KMS-11 (cell line): ENCODE measurements at regions not wholly inside any gene's neighbourhood (a gene's known extent, or its start where the extent isn't known, plus 50 kb on each side); places are given as distances from the start of the nearest gene placed in this dataset.

Experiments
- H2AFZ ChIP-seq: fragments of 200-600 bp; sonication (generic); 2 replicates; pipeline ENCODE4 v1.6.1; 2016; ENCODE audit warnings: antibody characterized with exemption, mixed run types, low read depth
- H3K27ac ChIP-seq: fragments of 200-600 bp; sonication (generic); 2 replicates; pipeline ENCODE4 v1.6.1; 2016; ENCODE audit warnings: mild to moderate bottlenecking, mixed run types
- H3K27me3 ChIP-seq: fragments of 200-600 bp; sonication (generic); 2 replicates; pipeline ENCODE4 v1.6.1; 2017; ENCODE audit warnings: mild to moderate bottlenecking, low read depth, mixed run types, moderate library complexity; ENCODE audit not compliant: insufficient read depth
- H3K36me3 ChIP-seq: fragments of 200-600 bp; sonication (generic); 2 replicates; pipeline ENCODE4 v1.6.1; 2017; ENCODE audit warnings: mild to moderate bottlenecking, mixed run types; ENCODE audit not compliant: insufficient read depth
- H3K4me1 ChIP-seq: fragments of 200-600 bp; sonication (generic); 2 replicates; pipeline ENCODE4 v1.6.1; 2016; ENCODE audit warnings: mild to moderate bottlenecking, low read depth, mixed run types; ENCODE audit not compliant: poor library complexity, severe bottlenecking
- H3K4me2 ChIP-seq: fragments of 200-600 bp; sonication (generic); 2 replicates; pipeline ENCODE4 v1.7.0; 2016; ENCODE audit warnings: mild to moderate bottlenecking, mixed run types
- H3K4me3 ChIP-seq: fragments of 200-600 bp; sonication (generic); IDR thresholded peaks from 2 replicates; pipeline ENCODE4 v1.6.1; 2017; ENCODE audit warnings: low read depth, low read length, mixed read lengths; ENCODE audit not compliant: insufficient read depth
- H3K79me2 ChIP-seq: fragments of 200-600 bp; sonication (generic); 2 replicates; pipeline ENCODE4 v1.6.1; 2016; ENCODE audit warnings: low read depth, mixed run types; ENCODE audit not compliant: insufficient read depth
- H3K9ac ChIP-seq: fragments of 200-600 bp; sonication (generic); 2 replicates; pipeline ENCODE4 v1.6.1; 2016; ENCODE audit warnings: mild to moderate bottlenecking, mixed run types
- H4K20me1 ChIP-seq: fragments of 200-600 bp; sonication (generic); 2 replicates; pipeline ENCODE4 v1.6.1; 2016; ENCODE audit warnings: mild to moderate bottlenecking, mixed run types; ENCODE audit not compliant: insufficient read depth
- CTCF ChIP-seq: fragments of 200-600 bp; sonication (generic); conservative IDR thresholded peaks from 2 replicates; pipeline ENCODE4 v1.6.1; 2017; ENCODE audit warnings: low read depth, mild to moderate bottlenecking, antibody characterized with exemption, low read length, moderate library complexity, mixed read lengths

GRCh38 chr6:155708100-155708499 lies 252.5 kb upstream of the NOX3 start:
- H3K27ac ChIP-seq, result no peak overlapping the region
- no peak overlapping the region for H3K4me3 ChIP-seq
- no peaks in the 10 kb centered on the region for H3K4me1 ChIP-seq
- H3K79me2 ChIP-seq, result no peaks in the 10 kb centered on the region
- H2AFZ ChIP-seq, result no peak overlapping the region
- no peaks in the 10 kb centered on the region for H3K27me3 ChIP-seq
- no peak overlapping the region for H3K9ac ChIP-seq
- no peaks in the 10 kb centered on the region for H3K36me3 ChIP-seq
- no peak for TF ChIP-seq CTCF
- H3K4me2 ChIP-seq, result no peak overlapping the region
- H4K20me1 ChIP-seq, result no peaks in the 10 kb centered on the region

- Histone ChIP-seq H3K79me2 (no peaks in the 10 kb centered on the region), H3K36me3 (no peaks in the 10 kb centered on the region), H3K27ac (no peak overlapping the region), H4K20me1 (no peaks in the 10 kb centered on the region), H3K4me3 (no peak overlapping the region), H3K27me3 (no peaks in the 10 kb centered on the region), H2AFZ (no peak overlapping the region; the same call in 1 of the 2 replicates), H3K9ac (no peak overlapping the region), H3K4me1 (no peaks in the 10 kb centered on the region), H3K4me2 (no peak overlapping the region)
- TF ChIP-seq CTCF, result no peak
These were observed 251.2 kb upstream of the NOX3 start for GRCh38 chr6:155706806-155707205.

GRCh38 chr6:155706341-155706740 lies 250.7 kb upstream of the NOX3 start:
- Histone ChIP-seq H4K20me1 (no peaks in the 10 kb centered on the region), H3K9ac (no peak overlapping the region), H3K4me1 (no peaks in the 10 kb centered on the region), H3K36me3 (no peaks in the 10 kb centered on the region), H2AFZ (no peak overlapping the region), H3K4me2 (no peak overlapping the region), H3K79me2 (no peaks in the 10 kb centered on the region), H3K27ac (no peak overlapping the region), H3K27me3 (no peaks in the 10 kb centered on the region), H3K4me3 (no peak overlapping the region)
- no peak for TF ChIP-seq CTCF

- Histone ChIP-seq H3K79me2 (no peaks in the 10 kb centered on the region), H3K4me3 (no peak overlapping the region), H3K27me3 (no peaks in the 10 kb centered on the region), H3K4me2 (no peak overlapping the region), H3K9ac (no peak overlapping the region), H3K36me3 (no peaks in the 10 kb centered on the region), H3K27ac (no peak overlapping the region), H4K20me1 (no peaks in the 10 kb centered on the region), H3K4me1 (no peaks in the 10 kb centered on the region), H2AFZ (no peak overlapping the region)
- TF ChIP-seq CTCF, result no peak
These were observed 245.7 kb upstream of the NOX3 start for GRCh38 chr6:155701342-155701741.
